K562 (cell line): ENCODE measurements at regions not wholly inside any gene's neighbourhood (a gene's known extent, or its start where the extent isn't known, plus 50 kb on each side); places are given as distances from the start of the nearest gene placed in this dataset.

Experiments used
- ATAC-seq: fragments of 200-7000 bp; cut with Tn5 transposase; 3 replicates; pipeline ENCODE4 v1.9.1; 2020; ENCODE audit warnings: moderate library complexity
- BruUV-seq: library from RNA; stranded (reverse); fragments of 400-500 nt; replicated peaks from 2 replicates; lab custom pipeline; 2021; lab: Mats Ljungman, UMichigan
- CTCF ChIA-PET: fragments of 300-600 bp; formaldehyde crosslinking; extraction: SDS; loops from one replicate; lab custom pipeline; 2021; ENCODE audit warnings: low intra/inter-chr PET ratio; lab: Yijun Ruan, JAX
- POLR2A ChIA-PET: fragments of 300-600, 350-650 bp; sonication (Branson Sonifier 250); formaldehyde crosslinking; extraction: SDS; loops from one replicate; lab custom pipeline; 2021; ENCODE audit warnings: antibody characterized with exemption, inconsistent platforms; lab: Yijun Ruan, JAX
- DNase-seq, 4 experiments: peaks; one replicate each; pipeline versions ENCODE4 v3.0.0 to v3.0.0-alpha.2; 2011 to 2018; ENCODE audit warnings: low spot score in 3 of 4, mixed read lengths in 3 of 4; ENCODE audit errors: extremely low read depth in 1 of 4
- FAIRE-seq: peaks from 2 replicates; lab custom pipeline; 2011; peaks lifted over from hg19 to GRCh38; lab: Jason Lieb, UNC
- H2AFZ ChIP-seq: 2 replicates; pipeline ENCODE4 v1.6.0; 2011; ENCODE audit warnings: low read depth, low read length, control low read depth, inconsistent platforms
- H3K27ac ChIP-seq: fragments of 200-600 bp; 3 replicates; pipeline ENCODE4 v1.8.0; 2011; ENCODE audit warnings: low read depth, mild to moderate bottlenecking, control low read depth, inconsistent platforms, low read length, moderate library complexity, mixed read lengths; ENCODE audit errors: extremely low read depth
- H3K27me3 ChIP-seq, 2 experiments: fragments of 300-600 bp in 1 of 2; 2 replicates in 1 of 2; 3 replicates in 1 of 2; pipeline versions ENCODE4 v1.6.0 to v1.8.0; 2011; ENCODE audit warnings: inconsistent platforms in 2 of 2, low read length in 2 of 2, mild to moderate bottlenecking in 1 of 2, mixed read lengths in 1 of 2, moderate library complexity in 1 of 2; ENCODE audit not compliant: control insufficient read depth in 2 of 2, insufficient read depth in 2 of 2
- H3K36me3 ChIP-seq: fragments of 300-600 bp; 3 replicates; pipeline ENCODE4 v1.8.0; 2011; ENCODE audit warnings: mild to moderate bottlenecking, low read length, inconsistent platforms; ENCODE audit not compliant: control insufficient read depth, insufficient read depth
- H3K4me1 ChIP-seq, 2 experiments: fragments of 200-600 bp in 1 of 2; replicated peaks in 1 of 2; 2 replicates in 1 of 2; 3 replicates in 1 of 2; pipeline versions ENCODE4 v1.5.1 to v1.8.0; 2011; ENCODE audit warnings: inconsistent platforms in 2 of 2, low read length in 2 of 2, mild to moderate bottlenecking in 1 of 2, mixed read lengths in 1 of 2, moderate library complexity in 1 of 2; ENCODE audit not compliant: control insufficient read depth in 2 of 2, insufficient read depth in 2 of 2
- H3K4me2 ChIP-seq: 2 replicates; pipeline ENCODE4 v1.6.1; 2011; ENCODE audit warnings: low read length, control low read depth, inconsistent platforms, mixed read lengths; ENCODE audit not compliant: insufficient read depth
- H3K4me3 ChIP-seq: fragments of 200-600 bp; sonication (generic), shearing (Covaris generic); 2 replicates; pipeline ENCODE4 v1.5.1; 2016; ENCODE audit warnings: control low read depth, inconsistent platforms
- H3K79me2 ChIP-seq: fragments of 200-600 bp; 3 replicates; pipeline ENCODE4 v1.8.0; 2011; ENCODE audit warnings: low read length, inconsistent platforms; ENCODE audit not compliant: control insufficient read depth, insufficient read depth
- H3K9ac ChIP-seq, 2 experiments: 2 replicates each; pipeline versions ENCODE4 v1.6.0 to v1.6.1; 2011; ENCODE audit warnings: low read depth in 2 of 2, low read length in 2 of 2, control low read depth in 1 of 2, inconsistent platforms in 1 of 2, mild to moderate bottlenecking in 1 of 2, mixed read lengths in 1 of 2; ENCODE audit not compliant: insufficient read depth in 1 of 2
- H3K9me1 ChIP-seq: one replicate; pipeline ENCODE4 v1.6.0; 2011; ENCODE audit warnings: inconsistent platforms, mild to moderate bottlenecking, low read length, moderate library complexity; ENCODE audit not compliant: control insufficient read depth, insufficient read depth
- H3K9me3 ChIP-seq: replicated peaks from 2 replicates; pipeline ENCODE4 v1.5.1; 2011; ENCODE audit warnings: low read depth, low read length, inconsistent platforms; ENCODE audit not compliant: control insufficient read depth, insufficient read depth
- H4K20me1 ChIP-seq: replicated peaks from 2 replicates; pipeline ENCODE4 v1.6.1; 2011; ENCODE audit warnings: low read length, inconsistent platforms, mixed read lengths; ENCODE audit not compliant: control insufficient read depth, insufficient read depth
- ETV5 ChIP-seq: sonication (generic); formaldehyde crosslinking; IDR thresholded peaks from 2 replicates; pipeline ENCODE4 v1.4.0; 2020; ENCODE audit warnings: low read depth, mild to moderate bottlenecking, missing genetic modification reagents
- GATAD2B ChIP-seq: fragments of 450-650 bp; IDR thresholded peaks from 2 replicates; pipeline ENCODE4 v1.6.1; 2017; ENCODE audit warnings: mild to moderate bottlenecking, borderline replicate concordance
- HNRNPK ChIP-seq: fragments of 200-400 bp; formaldehyde crosslinking; IDR thresholded peaks from one replicate; pipeline ENCODE4 v1.6.1; 2018; ENCODE audit warnings: mild to moderate bottlenecking, low read depth, low read length; ENCODE audit not compliant: poor library complexity, severe bottlenecking
- IRF2 ChIP-seq: sonication (generic); formaldehyde crosslinking; IDR thresholded peaks from 2 replicates; pipeline ENCODE4 v1.8.1; 2022; ENCODE audit warnings: mild to moderate bottlenecking, missing genetic modification reagents
- MIER1 ChIP-seq: fragments of 450-650 bp; IDR thresholded peaks from 2 replicates; pipeline ENCODE4 v1.6.1; 2016; ENCODE audit warnings: antibody characterized with exemption, mild to moderate bottlenecking, low read depth
- MYNN ChIP-seq, 2 experiments: sonication (generic); formaldehyde crosslinking in 1 of 2; IDR thresholded peaks; 2 replicates each; pipeline versions ENCODE4 v1.5.0 to v1.6.1; 2016 to 2020; ENCODE audit warnings: antibody characterized with exemption in 1 of 2, missing genetic modification reagents in 1 of 2
- NCOA4 ChIP-seq: fragments of 450-650 bp; IDR thresholded peaks from 2 replicates; pipeline ENCODE4 v1.6.1; 2018; ENCODE audit warnings: mild to moderate bottlenecking; ENCODE audit not compliant: partially characterized antibody
- NRF1 ChIP-seq, 2 experiments: fragments of 450-650 bp; IDR thresholded peaks in 1 of 2; conservative IDR thresholded peaks in 1 of 2; 2 replicates each; pipeline ENCODE4 v1.6.1; 2014; ENCODE audit warnings: mild to moderate bottlenecking in 2 of 2
- ZFPM2 ChIP-seq: fragments of 250-450 bp; sonication (Bioruptor Pico); IDR thresholded peaks from 2 replicates; pipeline ENCODE4 v1.5.1; 2022; ENCODE audit warnings: mild to moderate bottlenecking
- ZNF41 ChIP-seq: fragments of 250-450 bp; sonication (Bioruptor Pico); conservative IDR thresholded peaks from 2 replicates; pipeline ENCODE4 v1.4.0; 2020; ENCODE audit warnings: mild to moderate bottlenecking
- ZNF449 ChIP-seq: fragments of 250-450 bp; sonication (Bioruptor Pico); IDR thresholded peaks from 2 replicates; pipeline ENCODE4 v1.8.0; 2022; ENCODE audit warnings: moderate library complexity, mild to moderate bottlenecking, inconsistent platforms
- WGBS: fragments of 100-300 bp; shearing (Covaris generic); methylation state at CpG from one replicate; pipeline ENCODE4 v1.1.6; 2016; ENCODE audit warnings: low coverage, mixed read lengths; ENCODE audit not compliant: insufficient coverage; ENCODE audit errors: missing lambda C conversion rate; 5-methylcytosine and 5-hydroxymethylcytosine counted together
- in situ Hi-C: fragments of 300-500 bp; cut with MboI; formaldehyde crosslinking; loops from 4 replicates; pipeline ENCODE4 v1.15.0; 2018; ENCODE audit warnings: inconsistent platforms, mixed read lengths
- intact Hi-C: fragments of 100-400 bp; cut with micrococcal nuclease; formaldehyde crosslinking; loops from 2 replicates; pipeline ENCODE4 v1.14.2; 2022
- TF ChIP-seq, protein P1 (sequence below): fragments of 200-800 bp; sonication (Bioruptor generic); IDR thresholded peaks from 2 replicates; pipeline ENCODE4 v1.6.1; 2017; ENCODE audit warnings: missing genetic modification characterization, missing compliant biosample characterization

GRCh38 chr18:62447652-62448051 is 75.2 kb upstream of the ZCCHC2 start:
- no peaks in the 10 kb centered on the region for H3K79me2 ChIP-seq
- in situ Hi-C loops (no loop called here), intact Hi-C loops (no loop called here)
- H3K4me1 ChIP-seq: peaks cover 7 to 25% of the 10 kb centered on the region in 2 experiments; a peak in 4 of 5 replicates
- no peaks in the 10 kb centered on the region for H3K27me3 ChIP-seq
- POLR2A ChIA-PET: interaction anchor here (0.6 kb wide), 1 partner anchor 79 kb away, joined by 3 read pairs; no protein-coding TSS in a partner anchor
- H4K20me1 ChIP-seq: no peaks in the 10 kb centered on the region
- H3K9me3 ChIP-seq: peaks cover 2% of the 10 kb centered on the region; the same call in 1 of the 2 replicates
- no peak overlapping the region for H3K4me3 ChIP-seq
- H3K9me1 ChIP-seq: no peaks in the 10 kb centered on the region
- H3K9ac ChIP-seq: no peak overlapping the region
- WGBS: 64% methylated on average over 2 of the region's 2 CpGs
- BruUV-seq: no TSS peak
- no peak for TF ChIP-seq GATAD2B
- TF ChIP-seq NCOA4: no peak
- no peak for TF ChIP-seq ZNF449
- no peak for TF ChIP-seq HNRNPK
- DNase-seq (no peak), ATAC-seq (no peak), FAIRE-seq (no peak)
- H3K4me2 ChIP-seq: no peak overlapping the region
- no peak overlapping the region for H3K27ac ChIP-seq
- H3K36me3 ChIP-seq: no peaks in the 10 kb centered on the region
- H2AFZ ChIP-seq: no peak overlapping the region
- CTCF ChIA-PET: no interaction called here

DNA sequence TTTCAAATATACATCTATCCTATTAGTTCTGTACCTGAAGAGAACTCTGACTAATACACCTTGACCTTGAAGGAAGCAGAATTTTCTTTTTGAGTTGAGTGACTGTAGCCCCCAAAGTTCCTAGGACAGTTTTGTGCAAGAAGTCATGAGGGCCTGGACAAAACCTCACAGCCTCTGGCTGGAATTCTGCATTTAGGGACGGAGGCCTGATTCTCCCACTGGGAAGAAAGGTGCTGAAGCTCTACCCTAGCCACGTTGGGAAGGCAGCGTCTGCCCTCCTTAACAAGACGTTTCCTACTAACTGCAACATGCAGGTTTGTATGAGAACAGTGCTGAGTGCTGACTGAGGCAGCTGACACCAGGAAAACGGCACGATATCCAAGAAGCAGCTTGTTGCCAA is 74.4 kb upstream of the ZCCHC2 start:
- peaks cover 7 to 25% of the 10 kb centered on the region in 2 experiments; a peak in 4 of 5 replicates for H3K4me1 ChIP-seq
- no TSS peak for BruUV-seq
- CTCF ChIA-PET: no interaction called here
- H3K79me2 ChIP-seq: no peaks in the 10 kb centered on the region
- H3K9ac ChIP-seq: no peak overlapping the region; a peak in 1 of 4 replicates
- no peak for TF ChIP-seq MIER1
- no peak for TF ChIP-seq ZNF41 (CRISPR knock-in tag)
- no peak for TF ChIP-seq ZFPM2 (CRISPR knock-in tag)
- TF ChIP-seq MYNN (IDR thresholded peaks at IDR 0.05): no peak
- TF ChIP-seq MYNN (CRISPR knock-in tag; IDR thresholded peaks at IDR 0.05): no peak
- no peak for TF ChIP-seq ETV5 (CRISPR knock-in tag)
- TF ChIP-seq, protein P1, sequence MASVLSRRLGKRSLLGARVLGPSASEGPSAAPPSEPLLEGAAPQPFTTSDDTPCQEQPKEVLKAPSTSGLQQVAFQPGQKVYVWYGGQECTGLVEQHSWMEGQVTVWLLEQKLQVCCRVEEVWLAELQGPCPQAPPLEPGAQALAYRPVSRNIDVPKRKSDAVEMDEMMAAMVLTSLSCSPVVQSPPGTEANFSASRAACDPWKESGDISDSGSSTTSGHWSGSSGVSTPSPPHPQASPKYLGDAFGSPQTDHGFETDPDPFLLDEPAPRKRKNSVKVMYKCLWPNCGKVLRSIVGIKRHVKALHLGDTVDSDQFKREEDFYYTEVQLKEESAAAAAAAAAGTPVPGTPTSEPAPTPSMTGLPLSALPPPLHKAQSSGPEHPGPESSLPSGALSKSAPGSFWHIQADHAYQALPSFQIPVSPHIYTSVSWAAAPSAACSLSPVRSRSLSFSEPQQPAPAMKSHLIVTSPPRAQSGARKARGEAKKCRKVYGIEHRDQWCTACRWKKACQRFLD (CRISPR knock-in tag): no peak
- TF ChIP-seq NRF1 (conservative IDR thresholded peaks at IDR 0.05 in 1 of 2, IDR thresholded peaks at IDR 0.05 in 1 of 2): no peak
- TF ChIP-seq IRF2 (CRISPR knock-in tag): no peak
- H3K27me3 ChIP-seq: no peaks in the 10 kb centered on the region
- no peak for ATAC-seq
- no peak overlapping the region for H3K4me3 ChIP-seq
- POLR2A ChIA-PET: no interaction called here
- peaks cover 2% of the 10 kb centered on the region; the same call in 1 of the 2 replicates for H3K9me3 ChIP-seq
- peak overlapping the region; percentile 62; the same call in 1 of the 2 replicates for H2AFZ ChIP-seq
- H3K9me1 ChIP-seq: no peaks in the 10 kb centered on the region
- intact Hi-C loops: no loop called here
- in situ Hi-C loops: no loop called here
- no peaks in the 10 kb centered on the region for H4K20me1 ChIP-seq
- no peak for FAIRE-seq
- no peak for DNase-seq
- no peak overlapping the region for H3K27ac ChIP-seq
- 57% methylated on average over 6 of the region's 6 CpGs for WGBS
- H3K4me2 ChIP-seq: no peak overlapping the region
- H3K36me3 ChIP-seq: no peaks in the 10 kb centered on the region
